ENCODE measurements at regions not wholly inside any gene's neighbourhood (a gene's known extent, or its start where the extent isn't known, plus 50 kb on each side); places are given as distances from the start of the nearest gene placed in this dataset.

- TF ChIP-seq EP300 (IDR thresholded peaks at IDR 0.05; ENCODE audit: borderline replicate concordance in 1 of 2, low read depth in 1 of 2, low read length in 1 of 2) = no peak
- no peak for TF ChIP-seq MAX (IDR thresholded peaks at IDR 0.05; ENCODE audit: low read depth)
- no peak for TF ChIP-seq TEAD4 (IDR thresholded peaks at IDR 0.05; ENCODE audit: borderline replicate concordance, insufficient read depth)
- TF ChIP-seq RXRA (IDR thresholded peaks at IDR 0.05; ENCODE audit: borderline replicate concordance, low read depth) = no peak
- TF ChIP-seq TAF1 (IDR thresholded peaks at IDR 0.05; ENCODE audit: borderline replicate concordance, low read depth, low read length) = no peak
- no peak for TF ChIP-seq GATA2 (CRISPR knock-in tag; IDR thresholded peaks at IDR 0.05)
- TF ChIP-seq MEF2A (IDR thresholded peaks at IDR 0.05; ENCODE audit: borderline replicate concordance, low read depth) = no peak
- TF ChIP-seq, protein P1, sequence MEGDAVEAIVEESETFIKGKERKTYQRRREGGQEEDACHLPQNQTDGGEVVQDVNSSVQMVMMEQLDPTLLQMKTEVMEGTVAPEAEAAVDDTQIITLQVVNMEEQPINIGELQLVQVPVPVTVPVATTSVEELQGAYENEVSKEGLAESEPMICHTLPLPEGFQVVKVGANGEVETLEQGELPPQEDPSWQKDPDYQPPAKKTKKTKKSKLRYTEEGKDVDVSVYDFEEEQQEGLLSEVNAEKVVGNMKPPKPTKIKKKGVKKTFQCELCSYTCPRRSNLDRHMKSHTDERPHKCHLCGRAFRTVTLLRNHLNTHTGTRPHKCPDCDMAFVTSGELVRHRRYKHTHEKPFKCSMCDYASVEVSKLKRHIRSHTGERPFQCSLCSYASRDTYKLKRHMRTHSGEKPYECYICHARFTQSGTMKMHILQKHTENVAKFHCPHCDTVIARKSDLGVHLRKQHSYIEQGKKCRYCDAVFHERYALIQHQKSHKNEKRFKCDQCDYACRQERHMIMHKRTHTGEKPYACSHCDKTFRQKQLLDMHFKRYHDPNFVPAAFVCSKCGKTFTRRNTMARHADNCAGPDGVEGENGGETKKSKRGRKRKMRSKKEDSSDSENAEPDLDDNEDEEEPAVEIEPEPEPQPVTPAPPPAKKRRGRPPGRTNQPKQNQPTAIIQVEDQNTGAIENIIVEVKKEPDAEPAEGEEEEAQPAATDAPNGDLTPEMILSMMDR (IDR thresholded peaks at IDR 0.05) = no peak
These were observed 117.6 kb upstream of the PLEKHG7 start (continued) for GRCh38 chr12:92585115-92585727.

DNA sequence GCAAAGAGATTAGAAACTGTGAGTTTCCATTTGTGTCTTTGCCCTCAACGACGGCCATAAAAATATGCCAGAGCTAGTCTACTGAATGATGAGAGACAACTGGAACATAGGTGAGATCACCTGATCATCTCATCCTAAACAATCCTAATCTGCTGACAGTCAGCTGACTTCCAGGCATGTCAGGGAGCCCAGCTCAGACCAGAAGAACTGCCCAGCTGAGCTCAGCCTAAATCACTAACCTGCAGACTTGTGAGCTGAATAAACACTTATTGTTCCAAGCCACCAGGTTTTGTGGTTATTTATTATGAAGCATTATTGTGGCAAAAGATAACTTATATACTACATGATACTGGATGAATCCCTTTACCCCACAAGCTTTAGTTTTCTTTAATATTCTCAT lies 118.9 kb upstream of the PLEKHG7 start:
- POLR2A ChIA-PET = no interaction called here
- no peak overlapping the region for H3K27ac ChIP-seq (ENCODE audit: low read depth in 2 of 2, low read length in 1 of 2)
- H3K9me2 ChIP-seq = no peaks in the 10 kb centered on the region
- peaks cover 0 to 4% of the 10 kb centered on the region in 2 experiments; a peak in 1 of 4 replicates for H3K4me1 ChIP-seq (ENCODE audit: control insufficient read depth in 1 of 2, insufficient read depth in 2 of 2, low read depth in 1 of 2, low read length in 1 of 2)
- H3K9ac ChIP-seq = no peak overlapping the region
- CTCF ChIA-PET = interaction anchor here (0.5 to 1.3 kb wide), 2 partner anchors 1202 to 1600 kb away, joined by 4 to 6 read pairs; no protein-coding TSS in a partner anchor
- no peaks in the 10 kb centered on the region for H3K27me3 ChIP-seq (ENCODE audit: insufficient read depth)
- H3K9me3 ChIP-seq = no peaks in the 10 kb centered on the region
- 91% methylated on average over 2 of the region's 2 CpGs for WGBS (ENCODE audit: low lambda C conversion rate)
- H3F3A ChIP-seq (replicated peaks; ENCODE audit: insufficient read depth) = no peaks in the 10 kb centered on the region
- TF ChIP-seq FOXM1 (IDR thresholded peaks at IDR 0.05; ENCODE audit: low read depth) (no peak), YY1 (IDR thresholded peaks at IDR 0.05; ENCODE audit: low read depth) (no peak), TCF12 (IDR thresholded peaks at IDR 0.05) (no peak), ELF1 (IDR thresholded peaks at IDR 0.05) (no peak), NRF1 (IDR thresholded peaks at IDR 0.05; ENCODE audit: low read depth, low read length) (no peak), NFIC (IDR thresholded peaks at IDR 0.05; ENCODE audit: borderline replicate concordance) (no peak), GATA2 (CRISPR knock-in tag; IDR thresholded peaks at IDR 0.05) (no peak), USF1 (IDR thresholded peaks at IDR 0.05; ENCODE audit: borderline replicate concordance, low read depth) (no peak), SMC3 (IDR thresholded peaks at IDR 0.05; ENCODE audit: low read depth, low read length) (no peak), CHD2 (IDR thresholded peaks at IDR 0.05; ENCODE audit: low read length, partially characterized antibody) (no peak), EP300 (IDR thresholded peaks at IDR 0.05; ENCODE audit: borderline replicate concordance in 1 of 2, low read depth in 1 of 2, low read length in 1 of 2) (no peak), RFX5 (IDR thresholded peaks at IDR 0.05; ENCODE audit: low read length) (no peak)
- TF ChIP-seq, protein P2, sequence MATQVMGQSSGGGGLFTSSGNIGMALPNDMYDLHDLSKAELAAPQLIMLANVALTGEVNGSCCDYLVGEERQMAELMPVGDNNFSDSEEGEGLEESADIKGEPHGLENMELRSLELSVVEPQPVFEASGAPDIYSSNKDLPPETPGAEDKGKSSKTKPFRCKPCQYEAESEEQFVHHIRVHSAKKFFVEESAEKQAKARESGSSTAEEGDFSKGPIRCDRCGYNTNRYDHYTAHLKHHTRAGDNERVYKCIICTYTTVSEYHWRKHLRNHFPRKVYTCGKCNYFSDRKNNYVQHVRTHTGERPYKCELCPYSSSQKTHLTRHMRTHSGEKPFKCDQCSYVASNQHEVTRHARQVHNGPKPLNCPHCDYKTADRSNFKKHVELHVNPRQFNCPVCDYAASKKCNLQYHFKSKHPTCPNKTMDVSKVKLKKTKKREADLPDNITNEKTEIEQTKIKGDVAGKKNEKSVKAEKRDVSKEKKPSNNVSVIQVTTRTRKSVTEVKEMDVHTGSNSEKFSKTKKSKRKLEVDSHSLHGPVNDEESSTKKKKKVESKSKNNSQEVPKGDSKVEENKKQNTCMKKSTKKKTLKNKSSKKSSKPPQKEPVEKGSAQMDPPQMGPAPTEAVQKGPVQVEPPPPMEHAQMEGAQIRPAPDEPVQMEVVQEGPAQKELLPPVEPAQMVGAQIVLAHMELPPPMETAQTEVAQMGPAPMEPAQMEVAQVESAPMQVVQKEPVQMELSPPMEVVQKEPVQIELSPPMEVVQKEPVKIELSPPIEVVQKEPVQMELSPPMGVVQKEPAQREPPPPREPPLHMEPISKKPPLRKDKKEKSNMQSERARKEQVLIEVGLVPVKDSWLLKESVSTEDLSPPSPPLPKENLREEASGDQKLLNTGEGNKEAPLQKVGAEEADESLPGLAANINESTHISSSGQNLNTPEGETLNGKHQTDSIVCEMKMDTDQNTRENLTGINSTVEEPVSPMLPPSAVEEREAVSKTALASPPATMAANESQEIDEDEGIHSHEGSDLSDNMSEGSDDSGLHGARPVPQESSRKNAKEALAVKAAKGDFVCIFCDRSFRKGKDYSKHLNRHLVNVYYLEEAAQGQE (IDR thresholded peaks at IDR 0.05; ENCODE audit: low read depth, low read length) = no peak
- TF ChIP-seq, protein P3, sequence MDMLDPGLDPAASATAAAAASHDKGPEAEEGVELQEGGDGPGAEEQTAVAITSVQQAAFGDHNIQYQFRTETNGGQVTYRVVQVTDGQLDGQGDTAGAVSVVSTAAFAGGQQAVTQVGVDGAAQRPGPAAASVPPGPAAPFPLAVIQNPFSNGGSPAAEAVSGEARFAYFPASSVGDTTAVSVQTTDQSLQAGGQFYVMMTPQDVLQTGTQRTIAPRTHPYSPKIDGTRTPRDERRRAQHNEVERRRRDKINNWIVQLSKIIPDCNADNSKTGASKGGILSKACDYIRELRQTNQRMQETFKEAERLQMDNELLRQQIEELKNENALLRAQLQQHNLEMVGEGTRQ (IDR thresholded peaks at IDR 0.05; ENCODE audit: borderline replicate concordance, low read depth, low read length) = no peak
- no peak for DNase-seq
- no peaks in the 10 kb centered on the region for H4K20me1 ChIP-seq (ENCODE audit: insufficient read depth)
- H3K4me3 ChIP-seq (ENCODE audit: low read depth in 2 of 2, low read length in 1 of 2) = no peak overlapping the region
- H3K4me2 ChIP-seq = no peak overlapping the region
- no peaks in the 10 kb centered on the region for H3K79me2 ChIP-seq (ENCODE audit: insufficient read depth)
- H2AFZ ChIP-seq (ENCODE audit: low read depth) = no peak overlapping the region
- no peaks in the 10 kb centered on the region for H3K36me3 ChIP-seq (replicated peaks in 1 of 2; ENCODE audit: control insufficient read depth in 1 of 2, insufficient read depth in 2 of 2, low read length in 1 of 2)
